ENCODE measurements at regions not wholly inside any gene's neighbourhood (a gene's known extent, or its start where the extent isn't known, plus 50 kb on each side); places are given as distances from the start of the nearest gene placed in this dataset.

DNA sequence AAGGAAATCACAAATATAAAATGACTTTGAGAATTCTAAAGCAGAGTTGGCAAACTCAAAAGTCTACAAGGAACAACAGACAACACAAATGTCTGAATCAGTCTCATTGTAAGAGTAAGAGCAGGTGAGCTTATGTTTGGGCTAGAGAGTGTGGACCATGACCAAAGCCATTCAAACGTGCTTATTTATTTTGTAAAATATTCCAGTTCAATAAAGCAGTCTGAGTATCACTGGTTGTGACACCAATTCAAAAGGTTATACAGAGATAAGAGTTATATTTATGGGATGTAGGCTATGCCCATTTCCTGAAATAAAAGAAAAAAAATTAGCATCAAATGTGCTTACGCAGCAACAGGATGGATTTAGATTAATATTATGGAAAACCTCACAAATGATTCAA lies 251.6 kb downstream of the KLF5 start:
- TF ChIP-seq, protein P1, sequence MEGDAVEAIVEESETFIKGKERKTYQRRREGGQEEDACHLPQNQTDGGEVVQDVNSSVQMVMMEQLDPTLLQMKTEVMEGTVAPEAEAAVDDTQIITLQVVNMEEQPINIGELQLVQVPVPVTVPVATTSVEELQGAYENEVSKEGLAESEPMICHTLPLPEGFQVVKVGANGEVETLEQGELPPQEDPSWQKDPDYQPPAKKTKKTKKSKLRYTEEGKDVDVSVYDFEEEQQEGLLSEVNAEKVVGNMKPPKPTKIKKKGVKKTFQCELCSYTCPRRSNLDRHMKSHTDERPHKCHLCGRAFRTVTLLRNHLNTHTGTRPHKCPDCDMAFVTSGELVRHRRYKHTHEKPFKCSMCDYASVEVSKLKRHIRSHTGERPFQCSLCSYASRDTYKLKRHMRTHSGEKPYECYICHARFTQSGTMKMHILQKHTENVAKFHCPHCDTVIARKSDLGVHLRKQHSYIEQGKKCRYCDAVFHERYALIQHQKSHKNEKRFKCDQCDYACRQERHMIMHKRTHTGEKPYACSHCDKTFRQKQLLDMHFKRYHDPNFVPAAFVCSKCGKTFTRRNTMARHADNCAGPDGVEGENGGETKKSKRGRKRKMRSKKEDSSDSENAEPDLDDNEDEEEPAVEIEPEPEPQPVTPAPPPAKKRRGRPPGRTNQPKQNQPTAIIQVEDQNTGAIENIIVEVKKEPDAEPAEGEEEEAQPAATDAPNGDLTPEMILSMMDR (IDR thresholded peaks at IDR 0.05) = no peak
- no peak for TF ChIP-seq POLR2A (IDR thresholded peaks at IDR 0.05)

Measured in body of pancreas (tissue), 4 donors.